PC-3 (cell line): ENCODE measurements at regions not wholly inside any gene's neighbourhood (a gene's known extent, or its start where the extent isn't known, plus 50 kb on each side); places are given as distances from the start of the nearest gene placed in this dataset.

Source experiments
- CTCF ChIP-seq: fragments of 300-600 bp; sonication (generic); conservative IDR thresholded peaks from 2 replicates; pipeline ENCODE4 v1.5.1; 2017; ENCODE audit warnings: antibody characterized with exemption, low read depth, mild to moderate bottlenecking, low read length
- EZH2 ChIP-seq: fragments of 300-600 bp; sonication (generic); IDR thresholded peaks from one replicate; pipeline ENCODE4 v1.6.1; 2017; ENCODE audit warnings: antibody characterized with exemption, mild to moderate bottlenecking, low read length; ENCODE audit not compliant: unreplicated experiment

GRCh38 chr20:6480328-6481200 lies 286.9 kb upstream of the BMP2 start:
- no peak for TF ChIP-seq CTCF
- no peak for TF ChIP-seq EZH2
